ENCODE measurements at regions not wholly inside any gene's neighbourhood (a gene's known extent, or its start where the extent isn't known, plus 50 kb on each side); places are given as distances from the start of the nearest gene placed in this dataset.

DNA sequence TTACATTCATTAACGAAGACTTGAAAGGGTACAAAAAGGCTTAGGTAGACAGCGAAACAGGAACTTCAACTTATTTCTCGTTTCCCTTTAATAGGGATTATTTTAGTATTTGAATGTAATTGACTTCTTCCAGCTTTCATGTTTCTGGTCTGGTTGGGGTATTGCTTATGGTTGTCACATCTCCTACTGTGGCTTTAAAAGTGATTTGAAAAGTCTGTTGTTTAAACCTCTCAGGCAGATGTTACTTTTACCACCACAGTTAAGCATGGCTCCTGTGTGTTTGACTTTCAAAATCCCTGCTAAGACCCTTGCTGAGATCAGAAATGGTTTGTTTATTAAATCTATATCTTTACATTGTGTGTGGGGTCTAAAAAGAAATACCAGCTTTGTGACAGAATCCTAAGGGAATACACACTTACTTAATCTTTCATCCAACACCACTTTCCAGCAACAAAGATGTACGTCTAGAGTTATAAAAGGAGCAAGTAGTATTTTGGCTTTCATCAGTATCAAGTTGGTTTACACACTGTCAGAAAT lies 661.2 kb downstream of the FAT4 start:
- no peak for DNase-seq

DNA sequence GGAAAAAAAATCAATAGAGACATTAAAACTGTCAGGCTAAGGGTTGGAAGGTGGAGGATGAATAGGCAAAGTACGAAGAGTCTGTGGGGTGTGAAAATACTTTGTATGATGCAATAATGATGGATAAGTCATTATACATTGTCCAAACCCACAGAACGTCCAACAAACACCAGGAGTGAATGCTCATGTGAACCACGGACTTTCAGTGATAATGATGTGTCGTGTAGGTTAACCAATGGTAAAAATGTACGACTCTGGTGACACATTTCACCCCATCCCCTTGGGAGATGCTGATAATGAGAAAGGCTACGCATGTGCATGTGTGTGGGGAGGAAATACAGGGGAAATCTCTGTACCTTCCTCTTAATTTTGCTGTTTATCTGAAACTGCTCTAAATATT lies 665.2 kb downstream of the FAT4 start:
- DNase-seq, result no peak

DNA sequence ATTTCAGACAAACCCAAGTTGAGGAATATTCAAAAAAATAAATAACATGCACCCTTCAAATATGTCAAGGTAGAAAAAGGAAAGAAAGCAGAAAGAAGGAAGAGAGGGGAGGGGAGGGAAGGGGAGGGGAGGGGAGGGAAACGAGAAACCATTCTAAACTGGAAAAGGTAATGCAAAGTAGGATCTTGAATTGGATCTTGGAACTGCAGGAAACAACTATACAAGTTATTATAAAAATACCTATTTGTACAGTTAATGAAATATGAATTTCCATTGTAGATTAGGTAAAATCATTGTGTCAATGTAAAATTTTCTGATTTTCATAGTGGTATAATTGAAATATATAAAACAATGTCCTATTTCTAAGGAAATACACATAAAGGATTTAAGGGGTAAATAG lies 668.4 kb downstream of the FAT4 start:
- no peak for DNase-seq

DNA sequence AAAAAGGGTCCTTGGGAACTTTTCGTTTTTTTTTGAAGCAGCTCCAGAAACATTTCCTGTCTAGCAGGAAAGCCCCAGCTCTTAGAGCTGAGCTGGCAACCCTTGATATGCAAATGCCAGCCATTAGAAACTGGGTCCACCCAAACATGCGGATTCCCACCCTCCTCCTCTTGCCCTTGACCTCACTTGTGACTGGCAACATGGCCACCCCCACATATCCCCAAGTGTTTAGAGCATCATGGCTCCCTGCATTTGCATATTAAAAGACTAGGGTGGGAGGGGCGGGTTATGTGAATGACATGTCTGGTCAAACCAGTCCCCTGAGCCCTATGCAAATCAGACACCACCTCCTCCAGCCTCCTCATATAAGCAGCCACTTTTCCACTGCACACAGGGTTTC lies 671.1 kb downstream of the FAT4 start:
- DNase-seq, result no peak

DNA sequence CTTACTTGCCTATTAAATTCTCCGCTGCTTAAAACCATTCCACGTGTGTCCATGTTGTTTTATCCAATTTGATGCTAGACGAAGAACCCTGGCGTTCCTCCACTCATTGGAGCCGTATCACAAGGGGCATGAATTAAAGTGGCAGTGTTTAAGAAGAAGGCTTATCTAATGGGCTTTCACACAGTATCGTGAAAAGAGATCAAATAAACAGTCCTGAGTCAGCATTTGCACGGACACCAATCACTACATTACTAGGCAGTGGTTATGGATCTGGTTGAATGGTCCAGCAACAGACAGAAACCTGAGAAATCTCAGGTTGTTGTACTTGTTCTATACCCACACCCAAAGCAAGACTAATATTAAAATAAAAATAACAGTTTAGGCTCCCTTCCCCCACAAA lies 671.6 kb downstream of the FAT4 start:
- DNase-seq, result no peak

DNA sequence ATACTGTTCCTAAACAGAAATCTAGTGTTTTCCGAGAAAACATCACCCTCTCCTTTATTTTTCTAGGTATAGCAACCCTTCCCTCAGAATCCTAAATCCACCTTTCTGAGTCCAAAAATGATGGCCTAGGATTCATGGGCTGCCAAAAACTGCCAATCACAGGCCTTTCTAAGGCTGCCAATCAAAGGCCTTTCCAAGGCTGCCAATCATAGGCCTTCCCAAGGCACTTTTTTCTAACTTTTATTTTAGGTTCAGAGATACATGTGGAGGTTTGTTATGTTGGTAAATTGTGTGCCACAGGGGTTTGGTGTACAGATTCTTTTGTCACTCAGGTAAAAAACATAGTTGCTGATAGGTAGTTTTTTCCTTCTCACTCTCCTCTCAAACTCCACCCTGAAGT lies 673.7 kb downstream of the FAT4 start:
- no peak for DNase-seq

DNA sequence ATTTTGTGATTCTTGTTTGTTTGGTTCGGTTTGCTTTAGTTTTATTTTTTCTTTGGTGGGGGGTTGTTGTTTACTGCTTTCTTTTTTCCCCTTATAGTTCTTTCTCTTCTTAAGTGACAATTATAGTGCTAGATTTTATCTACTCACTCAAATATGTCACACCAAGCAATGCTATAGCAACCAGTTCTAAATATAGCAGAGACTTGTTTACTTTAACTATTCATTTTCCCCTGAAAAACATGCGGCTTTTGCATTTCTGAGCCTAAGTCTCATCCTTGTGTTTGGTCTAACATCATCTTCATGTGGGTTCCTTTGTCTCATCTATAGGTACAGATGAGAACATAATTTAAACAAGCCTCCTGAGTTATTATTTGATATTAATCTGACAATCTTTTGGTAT lies 676.6 kb downstream of the FAT4 start:
- no peak for DNase-seq

DNA sequence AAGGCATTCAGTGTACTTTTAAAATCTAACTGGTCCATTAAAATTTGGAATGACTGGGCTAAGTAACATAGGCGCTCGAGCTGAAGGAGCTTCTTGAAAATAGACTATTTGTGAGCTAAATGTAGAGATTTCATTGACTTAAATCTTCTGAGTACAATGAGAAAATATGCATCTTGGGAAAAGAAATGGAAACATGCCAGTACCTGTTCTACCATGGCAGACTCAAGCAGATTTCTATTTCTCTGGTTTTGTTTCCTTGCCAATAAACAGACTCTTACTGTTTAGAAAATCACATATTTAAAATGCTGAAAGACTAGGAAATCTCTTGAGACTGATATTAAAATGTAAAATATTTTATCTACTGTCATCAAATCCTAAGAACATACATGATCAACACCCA lies 678.1 kb downstream of the FAT4 start:
- no peak for DNase-seq

DNA sequence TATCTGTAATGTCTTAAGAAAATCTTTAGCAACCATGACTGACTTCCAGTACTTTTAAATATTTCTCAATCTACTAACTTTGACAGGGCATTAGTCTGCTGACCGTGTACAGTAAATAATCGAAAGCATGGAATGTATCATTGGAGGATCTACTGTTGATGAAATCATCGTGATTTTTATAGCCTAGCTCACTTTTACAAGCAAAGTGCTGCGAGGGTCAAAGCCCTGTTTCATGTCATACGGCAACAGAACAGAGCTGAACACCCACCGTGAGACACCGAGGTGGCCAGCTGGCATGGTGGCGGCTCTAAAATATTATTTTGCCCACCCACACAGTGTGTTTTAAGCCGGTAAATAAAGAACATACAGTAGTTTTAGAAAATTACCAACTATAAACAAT lies 679.3 kb downstream of the FAT4 start:
- DNase-seq, result no peak

DNA sequence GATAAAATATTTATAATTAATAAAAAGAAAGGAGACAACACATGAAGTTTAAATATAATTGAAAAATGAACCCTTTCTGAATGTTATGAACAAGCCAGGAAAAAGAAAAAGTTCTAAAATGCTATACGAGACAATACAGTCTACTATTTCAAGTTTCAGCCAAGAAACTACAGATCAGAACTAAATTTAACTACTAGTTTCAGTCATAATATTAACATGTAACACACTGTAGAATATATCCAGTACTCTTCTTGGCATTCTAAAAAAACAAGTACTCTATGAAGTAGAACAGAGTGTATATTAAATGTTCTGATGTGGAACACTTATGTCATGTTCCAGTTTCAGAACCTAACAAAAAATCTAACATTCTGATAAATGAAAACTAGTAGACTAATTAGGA lies 679.7 kb downstream of the FAT4 start:
- no peak for DNase-seq

DNA sequence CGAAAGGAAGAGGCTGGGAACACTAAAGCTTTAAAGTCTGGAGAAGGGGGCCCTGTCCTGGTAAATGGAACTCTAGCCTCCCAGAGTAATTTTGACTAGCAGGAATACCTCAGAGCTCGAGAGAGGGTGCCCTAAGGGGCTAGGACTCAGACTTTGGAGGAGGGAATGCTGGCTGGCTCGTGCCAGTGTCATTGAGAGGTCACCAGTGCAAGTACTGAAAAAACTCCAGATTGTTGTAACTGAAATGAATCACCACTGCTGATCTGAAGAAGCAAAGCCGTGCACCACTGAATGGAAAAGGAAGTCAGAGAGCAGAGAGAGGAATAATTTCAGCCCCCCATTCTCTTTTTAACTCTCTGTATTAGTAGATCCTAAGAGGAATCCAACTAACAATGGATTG lies 690.2 kb downstream of the FAT4 start:
- DNase-seq, result no peak

DNA sequence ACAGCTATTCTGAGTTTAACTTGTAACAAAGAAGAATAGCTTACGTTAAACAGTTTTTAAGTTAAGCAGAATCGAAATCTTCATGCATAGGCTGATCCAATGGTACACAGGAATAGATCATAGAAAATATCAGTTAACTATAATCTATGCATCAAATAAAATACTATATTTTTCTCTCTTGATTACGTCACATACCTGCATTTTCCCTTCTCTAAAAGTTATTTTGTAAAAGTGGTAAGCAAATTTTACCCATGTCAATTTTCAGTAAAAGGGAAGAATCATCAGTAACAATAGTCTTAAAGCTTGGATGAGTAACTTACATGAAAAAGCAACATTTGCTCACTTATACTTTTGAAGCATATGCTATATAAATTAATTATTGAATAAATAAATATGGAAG lies 692.4 kb downstream of the FAT4 start:
- no peak for DNase-seq

DNA sequence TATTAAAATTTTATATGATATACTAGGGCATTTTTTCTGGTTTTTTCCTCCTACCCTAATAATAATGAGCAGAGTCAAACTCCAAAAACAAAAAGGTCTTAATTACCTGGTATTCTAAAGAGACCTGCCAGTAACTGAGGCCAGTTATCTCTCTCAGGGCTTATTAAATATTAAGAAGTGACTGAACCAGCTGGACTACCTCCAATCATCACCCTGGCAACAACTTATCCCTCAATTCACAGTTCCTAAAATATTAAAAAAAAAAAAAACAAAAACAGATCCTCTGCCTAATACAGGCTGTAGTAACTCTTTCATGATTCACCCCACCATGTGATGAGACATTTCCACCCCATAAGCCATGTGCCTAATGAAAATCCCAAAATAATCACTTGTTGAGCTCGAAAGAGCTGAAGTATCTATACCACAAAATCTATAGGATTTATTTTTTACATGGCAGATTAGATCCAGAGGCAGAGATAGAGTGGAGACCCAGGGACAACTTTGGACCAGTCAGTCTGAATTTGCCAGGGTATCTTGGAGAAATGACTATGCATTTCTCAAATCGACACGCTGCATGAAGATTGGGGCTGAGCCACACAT lies 698.0 kb downstream of the FAT4 start:
- no peak for DNase-seq

DNA sequence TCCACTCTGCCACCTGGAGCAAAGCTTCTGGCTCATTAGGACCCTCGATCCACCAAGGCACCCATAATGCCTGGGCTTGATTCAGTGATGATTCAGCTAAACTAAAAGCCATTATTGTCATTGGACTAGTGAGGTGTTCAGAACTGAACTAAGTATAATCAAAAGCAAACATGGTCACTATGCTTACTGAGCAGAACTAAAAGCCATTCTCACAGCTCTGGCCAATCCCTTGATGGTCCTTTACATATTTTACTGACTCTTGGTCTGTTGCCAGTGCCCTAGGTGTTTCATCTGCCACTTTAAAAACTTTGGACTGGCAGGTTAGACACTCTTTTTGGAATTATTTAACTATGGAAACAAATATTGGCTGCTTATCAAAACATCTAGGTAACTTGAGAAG lies 703.5 kb downstream of the FAT4 start:
- DNase-seq, result no peak

DNA sequence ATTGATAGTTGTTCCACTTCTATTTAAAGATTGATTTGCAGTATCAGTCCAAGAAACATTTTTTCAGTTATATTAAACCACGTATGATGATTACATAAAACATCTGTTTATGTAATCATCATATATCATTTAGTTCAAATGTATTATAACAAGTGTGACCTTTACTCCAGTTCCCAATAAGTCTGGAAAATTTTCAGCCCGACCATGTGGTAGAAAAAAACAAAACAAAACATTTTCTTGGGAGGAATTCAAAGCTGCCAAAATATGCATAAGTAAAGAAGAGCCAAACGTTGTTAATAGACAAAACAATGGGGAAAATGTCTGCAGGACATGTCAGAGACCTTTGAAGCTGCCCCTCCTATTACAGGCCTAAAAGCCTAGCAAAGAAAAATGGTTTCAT lies 709.1 kb downstream of the FAT4 start:
- DNase-seq, result no peak

DNA sequence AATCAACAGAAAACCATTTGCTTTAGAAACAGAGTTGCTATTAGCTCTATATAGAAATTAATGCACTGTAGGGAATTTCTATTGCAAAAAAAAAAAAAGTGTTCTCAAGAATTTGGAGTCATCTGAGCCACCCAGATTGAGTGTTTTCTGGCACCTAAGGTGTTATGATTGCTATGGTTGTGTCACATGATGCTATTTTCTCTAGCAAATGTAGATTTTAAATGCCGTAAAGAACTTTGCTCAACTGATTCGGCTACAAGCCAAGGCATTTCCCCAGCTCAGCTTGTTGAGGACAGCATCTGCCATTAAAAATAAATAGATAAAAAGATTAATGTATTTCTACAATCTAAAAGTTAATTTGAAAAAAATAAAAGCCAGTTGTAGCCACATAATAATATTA lies 712.8 kb downstream of the FAT4 start:
- DNase-seq, result no peak

DNA sequence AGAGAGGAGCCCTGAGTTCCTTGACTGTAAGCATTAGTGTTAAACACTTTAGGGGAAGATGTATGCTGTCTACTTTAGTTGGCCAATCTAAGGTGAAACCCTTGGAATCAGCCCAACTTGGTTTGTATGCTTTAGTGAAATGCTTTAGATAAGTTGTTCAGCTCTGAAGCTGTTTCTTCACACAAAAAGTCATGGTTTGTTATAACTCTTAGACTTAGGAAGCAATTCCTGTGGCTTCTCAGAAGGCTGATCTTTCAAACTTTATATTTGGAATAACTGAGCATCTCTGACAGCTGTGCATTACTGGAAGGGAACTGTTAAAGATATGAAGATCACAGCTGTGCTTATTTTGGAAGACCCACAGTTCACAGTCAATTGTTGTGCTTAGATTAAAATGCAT lies 714.1 kb downstream of the FAT4 start:
- no peak for DNase-seq

DNA sequence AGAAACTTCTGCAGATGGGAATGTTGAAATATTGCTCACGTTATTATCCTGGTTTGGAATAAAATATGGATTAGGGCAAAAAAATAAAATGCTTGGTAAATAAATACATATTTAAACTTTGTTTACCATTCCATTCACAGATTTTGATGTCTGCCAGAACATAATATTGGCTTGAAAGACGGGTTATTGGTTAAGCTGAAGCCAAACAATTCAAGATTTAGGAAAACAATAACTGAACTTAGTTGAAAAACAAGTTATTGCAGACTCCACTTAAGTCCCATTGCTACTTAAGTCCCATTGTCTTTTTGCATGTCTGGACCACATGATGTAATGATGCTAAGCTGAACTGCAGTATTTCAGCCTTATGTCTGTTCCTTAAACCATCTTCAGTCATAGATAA lies 722.5 kb downstream of the FAT4 start:
- no peak for DNase-seq

DNA sequence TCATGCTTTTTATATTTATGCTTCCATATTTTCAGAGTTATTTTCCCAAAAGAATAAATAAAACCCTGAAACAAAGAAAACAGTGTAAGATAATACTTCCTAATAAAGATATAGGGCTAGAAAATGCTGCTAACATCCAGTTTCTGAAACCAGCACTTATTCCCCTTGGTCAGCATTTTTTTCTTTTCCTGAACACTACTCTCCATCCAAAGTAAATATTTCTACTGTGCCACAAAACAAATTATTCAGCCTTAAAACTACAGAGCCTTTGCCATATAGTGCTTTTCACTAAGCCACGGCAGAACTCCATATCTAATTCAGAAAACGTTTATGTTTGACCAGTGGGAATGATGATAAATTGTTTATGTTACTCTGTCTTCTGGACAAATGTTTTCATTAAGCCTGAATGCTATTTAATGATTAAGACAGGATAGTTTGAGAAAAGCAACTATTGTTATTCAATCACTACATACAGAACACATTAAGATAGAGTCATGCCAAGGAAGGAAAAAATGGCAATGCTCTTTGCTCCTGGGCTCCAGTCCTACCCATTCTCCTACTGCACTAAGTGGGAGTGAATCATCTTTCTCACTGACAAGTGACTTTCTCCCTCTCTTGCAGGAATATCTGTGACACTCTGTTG lies 723.9 kb downstream of the FAT4 start:
- DNase-seq, result no peak

DNA sequence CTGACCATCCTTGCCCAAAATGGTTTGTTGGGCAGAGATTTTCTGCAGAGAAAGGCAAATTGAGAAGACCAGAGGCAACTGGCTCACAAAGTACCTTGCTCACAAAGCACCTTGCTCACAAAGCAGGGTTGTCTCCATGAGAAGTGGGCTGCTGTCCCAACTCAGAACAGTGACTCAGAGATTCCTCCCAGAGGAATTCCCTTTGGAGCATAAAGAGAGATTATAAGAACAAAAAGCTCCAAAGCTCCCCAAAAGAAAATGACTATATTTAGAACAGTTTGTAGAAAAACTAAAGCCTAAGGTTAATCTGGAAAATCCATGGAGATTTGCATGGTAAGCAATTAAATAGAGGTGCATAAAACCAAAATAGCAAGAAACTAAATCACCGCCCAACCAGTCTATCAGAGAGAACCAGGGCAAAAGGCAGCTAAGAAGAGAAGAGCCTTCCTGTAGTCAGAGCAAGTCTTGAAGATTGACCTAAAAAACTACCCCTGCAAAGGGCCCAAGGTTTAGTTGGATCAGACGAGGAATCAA lies 731.4 kb downstream of the FAT4 start:
- DNase-seq, result no peak

DNA sequence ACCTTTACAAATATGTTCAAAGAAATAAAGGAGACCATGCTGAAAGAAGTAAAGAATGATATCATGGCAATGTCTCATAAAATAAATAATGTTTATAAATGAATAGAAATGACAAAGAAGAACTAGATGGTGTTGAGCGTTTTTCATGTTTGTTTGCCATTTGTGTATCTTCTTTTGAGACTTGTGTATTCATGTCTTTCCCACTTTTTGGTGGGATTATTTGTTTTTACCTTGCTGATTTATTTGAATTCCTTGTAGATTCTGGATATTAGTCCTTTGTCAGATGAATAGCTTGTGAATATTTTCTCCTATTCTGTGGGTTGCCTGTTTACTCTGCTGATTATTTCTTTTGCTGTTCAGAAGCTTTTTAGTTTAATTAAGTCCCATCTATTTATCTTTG lies 732.4 kb downstream of the FAT4 start:
- DNase-seq, result no peak

DNA sequence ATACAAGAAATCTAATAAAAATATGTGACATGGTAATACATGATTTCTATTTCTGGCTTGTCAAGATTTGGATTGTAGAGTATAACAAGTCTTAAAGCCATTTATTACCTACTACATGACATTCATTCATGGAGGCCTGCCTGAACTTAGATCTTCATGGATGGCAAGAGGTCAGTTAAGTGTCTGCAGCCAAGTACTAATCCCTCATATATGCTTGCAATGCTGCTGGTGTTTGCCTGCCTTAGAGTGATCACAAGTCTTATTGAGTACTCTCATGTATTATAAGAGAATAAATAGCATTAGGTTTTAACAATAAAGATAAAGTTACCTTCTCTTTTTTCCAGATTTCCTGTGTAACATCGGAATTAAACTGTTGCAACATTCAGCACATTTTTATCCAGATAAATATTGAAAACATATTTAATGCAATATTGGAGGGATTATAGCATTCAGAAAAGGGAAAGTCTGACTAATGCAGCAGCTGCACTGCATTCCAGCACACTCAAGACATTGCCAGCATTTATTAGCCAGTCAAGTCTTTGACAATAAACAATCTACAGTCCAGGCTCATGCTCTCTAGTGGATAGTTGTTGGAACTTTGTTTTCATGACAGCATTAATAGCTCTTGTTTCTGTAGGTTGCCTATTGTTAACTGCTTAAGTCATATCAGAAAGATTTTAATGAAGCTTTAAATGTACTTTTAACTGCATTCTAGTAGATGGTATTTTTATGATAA lies 737.1 kb downstream of the FAT4 start:
- no peak for DNase-seq

DNA sequence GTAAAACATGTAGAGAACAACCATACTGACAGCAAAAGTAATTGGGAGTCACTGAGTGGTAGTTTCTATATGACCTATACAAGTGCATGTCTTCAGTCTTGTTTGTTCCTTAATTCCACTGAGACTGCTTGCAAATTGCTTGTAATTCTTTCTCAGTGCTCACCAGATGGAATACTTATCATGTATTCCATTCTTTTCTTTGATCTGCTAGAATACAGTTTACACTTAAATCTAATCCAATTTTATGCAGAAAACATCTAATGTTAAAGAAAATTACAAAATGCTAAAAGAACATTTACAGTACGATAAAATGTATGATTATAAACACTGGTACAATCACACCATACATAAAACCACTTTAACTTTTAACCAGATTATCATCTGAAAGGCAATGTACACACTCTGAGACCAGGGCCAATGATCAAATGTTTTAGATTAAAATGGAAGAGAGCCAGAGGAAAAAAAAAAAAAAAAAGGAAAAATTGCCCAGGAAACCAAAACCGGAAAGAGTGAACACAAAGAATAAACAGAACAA lies 741.4 kb downstream of the FAT4 start:
- DNase-seq, result no peak

DNA sequence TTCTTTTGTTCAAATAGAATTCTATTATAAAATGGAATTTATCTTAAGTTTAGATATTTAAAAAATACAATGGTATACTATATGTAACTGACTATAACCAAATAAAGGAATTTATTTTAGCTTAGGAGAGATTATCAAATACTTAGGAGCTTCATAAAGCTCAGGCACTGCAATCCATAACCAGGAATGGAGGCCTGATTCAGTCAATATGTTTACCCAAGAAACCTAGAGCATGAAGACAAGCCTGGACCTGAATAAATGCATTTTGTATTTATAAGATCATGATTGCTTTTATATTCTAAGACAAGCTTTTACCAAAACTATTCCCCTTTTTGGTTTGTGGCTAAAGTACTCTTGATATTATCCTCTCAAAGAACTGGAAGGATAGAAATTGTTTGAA lies 742.6 kb downstream of the FAT4 start:
- DNase-seq, result no peak
